HG02852 (cell line): ENCODE measurements at regions not wholly inside any gene's neighbourhood (a gene's known extent, or its start where the extent isn't known, plus 50 kb on each side); places are given as distances from the start of the nearest gene placed in this dataset.
"Not testable (repeated sequence)": the region's sequence is repeated elsewhere in the genome, so short reads cannot be mapped to it uniquely, and the experiment has no call there.

Experiments
- ATAC-seq: cut with Tn5 transposase; IDR thresholded peaks from one replicate; pipeline ENCODE4 v1.9.1; 2021; ENCODE audit warnings: mild to moderate bottlenecking, moderate library complexity; ENCODE audit not compliant: unreplicated experiment

DNA sequence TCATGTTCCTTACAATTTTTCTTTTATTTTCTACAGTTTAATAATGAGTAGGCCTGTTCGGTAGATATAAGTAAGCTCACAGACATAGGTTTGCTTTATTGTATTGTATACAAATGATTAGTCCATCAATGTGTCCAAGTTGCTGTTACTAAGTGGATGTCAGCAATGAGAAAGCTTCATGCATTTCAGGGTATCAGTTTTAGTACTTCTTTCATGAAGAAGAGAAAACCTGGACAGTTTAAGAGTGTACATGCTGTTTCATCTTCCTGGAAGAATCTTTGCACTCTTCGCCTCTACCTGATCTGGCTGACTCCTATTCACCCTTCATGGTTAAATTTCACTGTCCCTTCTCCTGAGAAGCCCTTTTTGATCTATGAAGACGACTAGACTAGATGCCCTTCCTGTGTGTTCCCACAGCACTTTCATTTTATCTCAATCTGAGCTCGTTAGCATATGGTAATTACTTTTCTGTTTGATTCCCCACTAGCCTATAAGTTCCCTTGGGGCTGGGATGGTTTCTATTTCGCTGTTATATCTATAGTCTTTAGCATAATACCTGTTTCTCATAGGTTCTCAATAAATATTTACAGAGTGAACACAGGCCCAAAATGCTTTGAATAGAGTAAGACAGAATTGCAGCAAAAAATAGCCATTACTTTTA, 70.7 kb downstream of the CETN3 start:
- peak; percentile 94 for ATAC-seq

DNA sequence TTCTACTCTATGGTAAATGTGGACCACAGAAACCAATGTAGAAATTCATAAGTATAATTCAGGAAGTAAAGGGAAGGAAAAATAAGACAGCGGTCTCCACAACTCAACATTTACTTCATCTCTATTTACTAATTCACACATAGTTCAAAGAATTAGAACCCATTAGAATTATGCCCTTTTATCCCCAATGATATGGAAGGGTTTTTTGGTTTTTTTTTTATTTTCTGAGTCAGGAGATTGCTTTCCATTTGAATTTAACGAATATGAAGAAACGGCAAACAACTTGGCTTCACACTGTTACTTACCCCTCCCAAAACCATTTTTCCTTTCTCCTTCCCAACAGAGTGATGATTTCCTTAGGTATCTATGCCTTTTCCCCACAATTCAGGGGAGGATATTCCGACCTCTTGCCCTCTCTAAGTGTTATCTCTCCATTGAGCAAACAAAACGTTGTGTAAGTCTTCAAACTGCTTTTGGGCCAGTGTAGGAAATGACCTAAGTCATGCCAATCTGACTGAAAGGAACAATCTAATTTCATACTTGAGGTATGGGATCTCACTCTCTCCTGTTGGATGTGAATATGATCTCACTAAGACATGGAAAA, 72.0 kb downstream of the CETN3 start:
- no peak for ATAC-seq

DNA sequence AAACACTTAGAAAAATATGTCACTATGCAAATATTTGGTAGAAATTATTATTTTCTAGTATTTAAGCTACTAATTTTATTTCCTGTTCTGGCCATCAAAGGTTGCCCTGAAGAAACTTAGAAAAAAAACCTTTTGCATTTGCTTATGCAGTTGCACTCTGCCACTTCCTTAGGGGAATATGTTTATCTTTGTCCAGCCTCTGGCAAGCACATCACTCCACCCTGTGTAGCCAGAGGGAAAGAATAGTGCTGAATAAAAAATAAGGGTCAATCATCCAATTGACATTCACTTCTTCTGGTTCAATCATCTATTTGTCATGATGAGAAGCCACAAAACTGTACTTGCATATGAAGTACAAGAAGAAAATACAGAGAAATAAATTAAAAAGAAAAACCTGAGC, 72.8 kb downstream of the CETN3 start:
- no peak for ATAC-seq

DNA sequence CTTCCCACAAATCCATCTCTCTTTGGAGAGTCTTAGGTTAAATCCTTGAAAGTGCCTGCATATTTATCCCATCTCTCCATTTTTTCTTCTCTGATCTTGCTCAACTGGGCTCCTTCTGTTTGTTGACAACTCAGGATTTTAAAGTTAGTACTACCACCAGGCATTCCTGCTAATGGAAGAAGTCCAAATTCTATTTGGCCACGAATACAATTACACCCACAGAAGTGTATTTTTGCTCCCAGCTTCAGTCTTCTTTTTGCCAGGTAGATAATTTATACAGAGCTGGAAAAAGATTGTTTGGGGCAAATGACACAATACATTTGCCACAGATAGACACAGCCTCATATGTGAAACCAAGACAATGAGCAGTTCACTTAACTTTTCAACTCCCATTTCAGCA, 74.8 kb downstream of the CETN3 start:
- no peak for ATAC-seq

DNA sequence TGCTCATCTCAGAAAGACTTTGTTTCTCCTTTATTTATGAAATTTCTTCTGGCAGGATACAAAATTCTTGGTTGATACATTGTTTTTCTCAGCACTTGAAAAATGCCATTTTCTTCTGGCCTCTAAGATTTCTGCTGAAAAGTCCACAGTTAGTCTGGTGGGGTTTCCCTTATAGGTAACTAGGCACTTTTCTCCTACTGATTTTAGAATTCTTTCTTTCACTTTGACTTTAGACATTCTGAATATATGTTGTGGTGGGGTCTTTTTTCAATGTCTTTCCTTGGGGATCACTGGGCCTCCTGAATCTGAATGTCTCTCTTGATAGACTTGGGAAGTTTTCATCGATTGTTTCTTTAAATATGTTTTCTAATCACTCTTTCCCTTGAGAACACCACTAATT, 79.6 kb downstream of the CETN3 start:
- no peak for ATAC-seq

DNA sequence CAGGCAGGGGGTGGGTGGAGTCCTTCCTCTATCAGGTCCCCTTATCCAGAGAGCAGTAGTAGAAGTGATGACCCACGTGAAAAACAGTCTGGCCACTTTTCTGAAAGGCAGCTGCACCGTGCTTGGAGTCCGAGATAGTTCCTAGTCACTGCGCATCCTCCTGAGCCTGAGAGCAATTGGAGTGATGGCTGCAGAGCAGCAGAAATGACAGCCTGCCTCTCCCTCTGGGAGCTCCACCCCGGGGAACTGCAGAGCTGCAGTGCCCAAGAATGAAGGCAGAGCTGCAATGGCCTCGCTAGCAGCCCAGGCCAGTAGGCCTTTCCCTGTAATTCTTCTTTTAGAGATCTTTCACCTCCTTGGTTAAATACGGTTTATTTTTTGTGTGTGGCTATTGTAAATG, 82.6 kb downstream of the CETN3 start:
- no peak for ATAC-seq

DNA sequence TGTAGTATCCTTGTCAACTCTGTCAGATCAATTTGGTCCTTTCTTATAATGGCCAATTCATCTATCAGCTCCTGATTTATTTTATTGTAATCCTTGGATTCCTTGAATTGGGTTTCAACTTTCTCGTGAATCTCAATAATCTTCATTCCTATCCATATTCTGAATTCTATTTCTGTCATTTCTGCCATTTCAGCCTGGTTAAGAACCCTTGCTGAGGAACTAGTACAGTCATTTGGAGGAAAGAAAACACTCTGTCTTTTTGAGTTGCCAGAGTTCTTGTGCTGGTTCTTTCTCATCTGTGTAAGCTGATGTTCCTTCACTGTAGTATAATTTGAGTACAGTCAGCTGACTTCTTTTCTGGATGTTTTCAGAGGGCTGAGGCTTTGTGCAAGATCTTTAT, 84.5 kb downstream of the CETN3 start:
- ATAC-seq, result no peak

DNA sequence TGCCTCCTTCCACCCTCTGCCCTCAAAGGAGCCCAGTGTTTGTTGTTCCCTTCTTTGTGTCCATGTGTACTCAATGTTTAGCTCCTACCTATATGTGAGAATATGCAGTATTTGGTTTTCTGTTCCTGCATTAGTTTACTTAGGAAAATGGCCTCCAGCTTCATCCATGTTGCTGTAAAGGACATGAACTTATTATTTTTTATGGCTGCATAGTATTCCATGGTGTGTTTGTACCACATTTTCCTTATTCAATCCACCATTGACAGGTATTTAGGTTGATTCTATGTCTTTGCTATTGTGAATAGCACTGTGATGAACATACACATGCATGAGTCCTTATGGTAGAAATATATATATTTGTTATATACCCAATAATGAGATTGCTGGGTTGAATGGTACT, 89.2 kb downstream of the CETN3 start:
- ATAC-seq, result not testable (repeated sequence)

DNA sequence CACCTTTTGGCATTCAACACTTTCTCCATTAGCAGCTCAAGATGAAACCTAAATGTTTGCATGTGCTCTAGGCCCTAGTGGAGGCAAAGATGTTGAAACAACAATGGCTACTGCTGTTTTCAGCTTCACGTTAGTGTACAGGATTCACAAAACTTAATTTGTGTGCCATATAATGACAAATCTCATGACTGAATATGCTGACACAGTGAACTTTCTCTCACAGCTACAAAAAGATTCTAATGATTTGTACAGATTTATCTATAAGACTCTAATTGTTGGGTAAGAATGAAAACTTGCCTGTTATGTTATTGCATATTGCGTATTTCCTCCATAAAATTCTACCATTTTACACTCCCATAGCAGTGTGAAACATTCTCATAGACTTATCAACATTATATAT, 97.5 kb downstream of the CETN3 start:
- no peak for ATAC-seq

DNA sequence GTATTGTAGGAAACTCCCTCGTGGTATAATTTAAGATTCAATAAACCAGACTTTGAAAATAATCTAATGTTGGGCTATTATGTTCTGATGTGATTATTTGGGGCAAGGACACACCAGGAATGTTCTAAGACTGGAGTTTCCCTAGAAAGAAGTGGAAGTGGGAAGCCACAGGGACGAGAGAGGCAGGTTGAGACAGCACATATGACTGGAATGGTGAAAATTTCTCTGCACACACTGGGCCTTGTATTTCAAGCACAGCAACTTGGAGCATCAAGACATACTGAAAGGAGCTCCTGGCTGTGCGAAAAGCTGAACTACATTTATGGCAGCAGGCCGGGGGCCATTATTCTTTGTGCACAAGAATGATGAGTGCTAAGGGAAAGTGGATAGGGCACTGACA, 98.2 kb downstream of the CETN3 start:
- ATAC-seq, result no peak

DNA sequence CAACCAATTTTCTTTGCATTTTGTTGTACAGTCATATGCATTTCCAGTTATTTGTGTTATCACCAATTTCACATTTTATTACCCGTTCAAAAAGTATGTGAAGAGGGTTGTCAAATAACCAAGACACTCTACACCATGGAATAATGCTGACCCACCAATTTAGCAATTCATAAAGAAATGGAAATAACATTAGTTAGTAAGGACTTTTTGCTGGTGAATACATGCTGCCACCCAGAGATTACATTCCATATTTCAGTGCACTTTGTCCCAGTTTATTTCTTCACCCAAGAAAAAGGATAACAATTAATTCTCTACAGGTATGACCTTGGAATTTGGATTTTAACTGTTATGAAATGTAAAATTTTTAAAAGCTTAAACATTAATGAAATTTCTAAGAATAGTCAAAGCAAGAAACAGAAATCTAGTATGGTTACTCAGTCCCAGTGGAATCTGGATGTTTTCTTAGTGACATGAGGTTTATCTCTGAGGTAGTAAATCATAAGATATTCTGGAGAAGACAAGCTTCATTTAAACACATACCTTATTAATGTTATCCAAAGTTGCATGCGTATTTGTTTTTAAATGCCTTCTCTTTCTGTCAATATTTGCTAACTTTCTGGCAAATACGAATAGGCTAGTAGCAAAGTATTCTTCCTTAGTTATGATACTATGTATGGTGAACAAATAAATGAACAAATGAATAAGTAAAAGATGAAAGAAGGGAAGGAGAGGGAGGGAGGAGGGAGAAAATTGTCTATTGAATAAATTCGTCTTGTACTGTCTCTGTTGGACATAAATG, 100.6 kb downstream of the CETN3 start:
- no peak for ATAC-seq

DNA sequence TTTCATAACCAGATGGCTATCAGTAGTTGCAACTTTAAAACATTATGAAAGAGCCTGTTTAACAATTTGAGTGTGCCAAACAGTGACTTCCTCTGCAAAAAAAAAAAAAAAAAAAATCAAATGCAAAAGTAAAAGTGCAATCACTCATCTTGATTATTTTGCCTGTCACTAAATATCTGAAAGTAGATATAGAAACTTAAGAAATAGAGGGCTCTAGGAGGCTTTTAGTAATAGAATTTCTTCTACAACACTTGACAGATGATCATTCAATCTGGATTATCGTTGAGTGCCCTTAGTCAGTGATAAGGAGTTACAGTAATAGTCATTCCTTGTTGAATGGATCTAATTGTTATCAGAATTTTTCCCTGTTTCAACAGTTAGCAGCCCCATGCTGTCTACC, 101.8 kb downstream of the CETN3 start:
- no peak for ATAC-seq

DNA sequence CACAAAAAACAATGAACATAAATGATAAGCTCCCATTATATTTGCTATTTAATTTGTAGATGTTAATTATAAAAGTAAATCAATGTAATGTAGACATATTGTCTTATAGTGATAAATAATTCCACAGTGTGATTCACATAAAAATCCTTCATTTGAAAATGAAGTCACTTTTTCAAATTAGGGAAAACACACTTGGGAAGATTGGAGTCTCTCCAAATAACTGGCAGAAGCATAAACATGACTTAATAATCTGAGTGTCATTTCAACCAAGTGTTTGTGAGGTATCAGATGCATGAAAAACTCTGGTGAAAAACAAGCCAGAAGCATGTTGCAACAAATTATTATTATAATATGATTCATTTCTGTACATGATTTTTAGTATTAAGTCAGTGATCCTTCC, 102.2 kb downstream of the CETN3 start:
- no peak for ATAC-seq

DNA sequence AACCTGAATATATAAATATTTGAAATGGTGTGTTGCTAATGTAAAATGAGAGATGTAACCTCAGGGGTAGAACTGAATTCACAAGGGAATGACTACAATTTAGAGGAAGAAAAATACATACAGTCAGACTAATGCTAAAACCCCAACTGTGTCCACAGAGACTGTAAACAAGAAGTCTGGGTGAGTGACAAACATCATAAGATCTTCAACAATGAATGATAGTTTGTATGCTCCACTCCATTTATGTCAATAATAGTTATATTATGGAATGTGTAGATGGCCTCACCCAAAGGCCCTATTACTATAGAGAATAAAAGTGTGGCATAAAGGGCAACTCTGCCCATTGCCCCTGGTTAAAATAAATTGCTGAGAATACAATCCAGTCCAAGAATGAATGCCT, 102.9 kb downstream of the CETN3 start:
- ATAC-seq, result no peak

DNA sequence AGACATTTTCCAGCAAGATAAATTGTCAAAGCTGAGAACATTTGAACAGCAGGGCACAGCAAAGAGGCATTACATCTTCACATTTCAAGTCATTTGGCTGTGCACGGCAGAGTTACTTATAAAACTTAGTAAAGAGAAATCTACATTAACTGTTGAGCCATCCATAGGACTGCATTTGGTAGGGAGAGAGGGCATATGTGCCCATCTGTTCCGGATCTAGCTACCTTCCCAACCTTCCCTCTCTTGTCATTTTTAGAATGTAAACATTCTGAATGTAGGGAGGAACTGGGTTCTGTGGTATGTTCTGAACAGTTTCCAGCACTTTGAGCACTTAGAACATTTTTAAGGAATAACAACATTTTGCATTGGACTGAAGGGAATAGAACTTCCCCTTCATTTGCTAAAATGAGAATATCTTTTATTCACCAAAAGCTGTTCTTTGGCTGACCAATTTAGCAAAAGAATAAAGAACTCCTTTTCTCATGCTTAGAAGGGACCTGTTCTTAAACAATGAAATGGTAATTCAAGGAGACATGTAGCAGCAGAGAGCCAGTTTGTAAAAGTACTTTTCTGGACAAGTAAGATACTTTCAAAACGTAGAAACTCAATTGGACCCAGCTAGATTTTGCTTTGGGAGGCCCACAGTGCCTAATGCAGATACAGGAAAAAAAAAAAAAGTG, 104.4 kb downstream of the CETN3 start:
- ATAC-seq, result no peak

DNA sequence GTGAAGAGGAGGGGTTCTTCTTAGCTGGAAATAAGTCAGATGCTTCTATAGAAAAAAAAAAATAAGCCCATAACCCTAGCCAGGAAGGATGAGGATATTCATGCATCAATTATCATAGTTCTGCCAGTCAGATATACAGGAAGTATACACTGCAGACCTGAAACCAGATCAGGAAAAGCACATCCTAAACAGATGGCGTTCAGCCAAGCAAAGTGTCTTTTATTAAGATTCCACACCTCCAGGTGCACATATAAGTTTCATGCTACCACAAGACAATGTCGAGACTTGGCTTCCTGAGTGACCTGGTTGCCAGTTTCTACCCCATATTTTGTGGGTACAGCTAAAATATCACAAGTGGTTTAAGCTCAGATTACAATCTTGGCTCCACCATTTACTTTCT, 108.3 kb downstream of the CETN3 start:
- no peak for ATAC-seq

DNA sequence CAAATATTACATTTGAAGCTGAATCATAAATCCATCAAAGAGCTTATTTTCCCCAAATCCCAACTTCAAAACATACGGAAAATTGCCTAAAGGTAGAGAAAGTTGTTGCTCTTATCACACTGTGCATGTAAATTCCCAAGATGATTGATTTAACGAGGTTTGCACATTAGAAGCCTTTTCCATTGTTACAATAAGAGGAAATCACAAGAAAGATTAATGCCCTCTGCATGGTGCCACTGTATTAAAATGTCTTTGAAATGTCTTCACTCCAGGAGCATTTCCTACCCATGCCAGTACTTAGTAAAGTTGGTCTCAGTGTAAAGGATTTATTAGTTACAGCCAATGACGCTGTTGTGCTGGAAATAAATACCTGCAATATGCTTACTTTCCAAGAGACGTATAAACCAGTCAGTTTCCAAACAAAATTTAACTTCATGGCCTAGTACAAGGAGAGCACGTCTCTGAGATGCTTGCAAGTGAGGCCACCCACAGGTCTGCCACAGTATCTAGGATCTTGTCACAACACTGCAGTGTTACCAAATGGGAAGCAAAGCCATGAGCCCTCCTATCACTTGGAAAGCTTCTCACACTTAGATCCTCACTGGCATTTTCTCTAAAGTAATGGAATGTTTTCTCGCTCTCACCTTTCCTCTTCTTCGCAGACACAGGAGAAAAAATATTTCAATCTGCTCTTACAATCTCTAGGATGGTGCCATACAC, 112.4 kb downstream of the CETN3 start:
- no peak for ATAC-seq

DNA sequence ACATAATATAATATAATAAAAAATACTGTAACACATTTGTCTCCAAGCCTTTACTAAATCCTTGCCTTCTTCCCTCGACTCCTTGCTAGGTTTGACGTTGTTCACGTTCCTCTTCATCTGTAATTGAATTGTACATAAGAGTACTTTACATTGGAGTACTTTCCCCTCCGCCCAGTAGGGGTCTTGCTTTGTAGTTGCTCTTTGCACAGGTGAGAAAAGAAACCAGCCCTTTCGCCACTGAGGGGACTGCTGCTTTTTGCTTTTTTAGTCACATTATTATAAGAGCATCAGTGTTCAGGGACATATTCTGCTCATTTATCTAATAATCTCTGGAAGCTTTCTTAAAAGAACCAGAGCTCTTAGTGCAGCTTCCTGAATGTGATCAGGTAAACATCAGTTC, 115.0 kb downstream of the CETN3 start:
- no peak for ATAC-seq

DNA sequence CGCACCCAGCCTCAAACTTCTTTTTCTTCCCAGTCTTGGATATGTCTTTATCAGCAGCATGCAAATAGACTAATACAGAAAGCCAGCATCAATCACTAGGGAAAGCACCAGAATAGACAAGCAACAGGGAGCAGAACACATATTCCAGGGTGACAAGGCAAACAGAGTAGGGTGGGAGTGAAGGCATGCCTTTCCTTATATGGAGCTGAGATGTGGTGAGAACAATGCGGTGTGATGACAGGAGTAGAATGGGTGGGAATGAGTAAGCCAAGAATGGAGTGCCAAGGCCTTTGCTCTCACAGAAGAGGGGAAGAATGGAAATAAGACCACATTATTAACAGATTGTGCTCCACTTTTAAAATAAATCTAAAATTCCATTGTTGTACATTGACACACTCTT, 115.6 kb downstream of the CETN3 start:
- ATAC-seq, result no peak

DNA sequence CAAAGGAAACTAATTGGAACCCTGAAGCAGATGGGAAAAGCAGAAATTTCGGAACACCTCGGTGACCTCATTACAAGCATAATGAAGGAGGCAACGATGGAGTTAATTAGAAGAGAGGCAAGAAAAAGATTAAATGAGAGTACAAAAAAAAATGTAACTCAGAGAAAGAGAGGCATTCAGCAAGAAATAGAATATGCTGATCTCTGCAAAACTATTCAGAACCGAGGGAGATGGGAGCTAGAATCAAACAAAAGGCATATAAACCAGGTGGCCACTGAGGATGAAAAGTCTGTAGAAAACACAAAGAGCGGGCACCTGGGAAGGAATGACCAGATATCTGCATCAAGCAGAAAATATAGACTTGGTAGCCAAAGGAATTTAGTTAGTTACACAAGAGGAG, 118.9 kb downstream of the CETN3 start:
- ATAC-seq, result no peak

DNA sequence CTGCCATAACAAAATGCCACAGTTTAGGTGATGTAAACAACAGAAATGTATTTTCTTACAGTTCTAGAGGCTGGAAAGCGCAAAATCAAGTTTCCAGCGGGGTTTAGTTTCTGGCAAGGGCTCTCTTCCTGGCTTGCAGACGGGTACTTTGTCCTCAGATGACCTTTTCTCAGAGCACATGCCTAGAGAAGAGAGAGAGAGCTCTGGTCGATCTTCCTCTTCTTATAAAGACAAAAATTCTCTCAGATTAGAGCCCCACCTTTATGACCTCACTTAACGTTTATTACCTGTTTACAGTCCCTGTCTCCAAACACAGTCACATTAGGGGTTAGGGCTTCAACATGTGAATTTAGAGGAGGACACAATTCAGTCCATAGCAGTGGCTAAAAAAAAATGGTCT, 119.7 kb downstream of the CETN3 start:
- ATAC-seq, result no peak
